Body of pancreas (tissue), 4 donors: ENCODE measurements at regions not wholly inside any gene's neighbourhood (a gene's known extent, or its start where the extent isn't known, plus 50 kb on each side); places are given as distances from the start of the nearest gene placed in this dataset.

Experiments
- CTCF ChIP-seq, 7 experiments: fragments of 450-650 bp in 4 of 7; fragments of 200-600 bp in 3 of 7; sonication (generic) in 3 of 7; IDR thresholded peaks; one replicate each; pipeline ENCODE4 v1.5.1; 2016 to 2019; ENCODE audit warnings: antibody characterized with exemption in 7 of 7
- POLR2A ChIP-seq, 3 donors: fragments of 450-650 bp; IDR thresholded peaks; one replicate each; pipeline ENCODE4 v1.6.1; 2016; ENCODE audit warnings: antibody characterized with exemption in 3 of 3, mild to moderate bottlenecking in 2 of 3

GRCh38 chrX:13934731-13935130, 95.0 kb downstream of the GEMIN8 start:
- no peak for TF ChIP-seq CTCF (IDR thresholded peaks at IDR 0.05)
- TF ChIP-seq POLR2A (IDR thresholded peaks at IDR 0.05): no peak
